Type B pancreatic cell (in vitro differentiated cells): ENCODE measurements at regions not wholly inside any gene's neighbourhood (a gene's known extent, or its start where the extent isn't known, plus 50 kb on each side); places are given as distances from the start of the nearest gene placed in this dataset.

Experiments used
- DNase-seq: peaks from one replicate; pipeline ENCODE4 v3.0.0; 2021; ENCODE audit warnings: mixed read lengths; ENCODE audit not compliant: unreplicated experiment; ENCODE audit errors: extremely low spot score
- H3K27ac Mint-ChIP-seq: 2 replicates; pipeline ENCODE4 v1.8.0; 2021; ENCODE audit warnings: mild to moderate bottlenecking, mixed read lengths
- H3K27me3 Mint-ChIP-seq: 2 replicates; pipeline ENCODE4 v1.8.0; 2021; ENCODE audit warnings: mixed read lengths
- H3K36me3 Mint-ChIP-seq: 2 replicates; pipeline ENCODE4 v1.8.0; 2021; ENCODE audit warnings: mixed read lengths
- H3K4me1 Mint-ChIP-seq: one replicate; pipeline ENCODE4 v1.8.0; 2021; ENCODE audit warnings: mixed read lengths; ENCODE audit not compliant: unreplicated experiment
- H3K4me3 Mint-ChIP-seq: 2 replicates; pipeline ENCODE4 v1.8.0; 2021; ENCODE audit warnings: mild to moderate bottlenecking, mixed read lengths
- H3K9me3 Mint-ChIP-seq: 2 replicates; pipeline ENCODE4 v1.8.0; 2021; ENCODE audit warnings: mixed read lengths
- CTCF ChIP-seq: fragments of 200-600 bp; sonication (generic); conservative IDR thresholded peaks from 2 replicates; pipeline ENCODE4 v1.5.0; 2021; ENCODE audit warnings: antibody characterized with exemption, mild to moderate bottlenecking

- H3K9me3 Mint-ChIP-seq = no peaks in the 10 kb centered on the region
- H3K27me3 Mint-ChIP-seq = no peaks in the 10 kb centered on the region
- no peaks in the 10 kb centered on the region for H3K36me3 Mint-ChIP-seq
- no peak overlapping the region for H3K4me3 Mint-ChIP-seq
- no peaks in the 10 kb centered on the region for H3K4me1 Mint-ChIP-seq
- no peak for TF ChIP-seq CTCF
- DNase-seq = no peak
- H3K27ac Mint-ChIP-seq = no peak overlapping the region
These were observed 354.3 kb upstream of the GOT2 start for GRCh38 chr16:59088431-59088830.

- no peak overlapping the region for H3K4me3 Mint-ChIP-seq
These were observed 353.5 kb upstream of the GOT2 start for GRCh38 chr16:59087641-59088040.

GRCh38 chr16:59067205-59067604 lies 333.1 kb upstream of the GOT2 start:
- Mint-ChIP-seq H3K27me3 (no peaks in the 10 kb centered on the region), H3K4me1 (no peaks in the 10 kb centered on the region), H3K4me3 (no peak overlapping the region), H3K36me3 (no peaks in the 10 kb centered on the region), H3K27ac (no peak overlapping the region), H3K9me3 (no peaks in the 10 kb centered on the region)
- no peak for DNase-seq
- no peak for TF ChIP-seq CTCF

More at GRCh38 chr16:59087641-59088040, 353.5 kb upstream of the GOT2 start:
- Mint-ChIP-seq H3K4me1 (no peaks in the 10 kb centered on the region), H3K27me3 (no peaks in the 10 kb centered on the region), H3K36me3 (no peaks in the 10 kb centered on the region), H3K9me3 (no peaks in the 10 kb centered on the region), H3K27ac (no peak overlapping the region)
- no peak for TF ChIP-seq CTCF
- no peak for DNase-seq

GRCh38 chr16:59060207-59060606 lies 326.1 kb upstream of the GOT2 start:
- H3K9me3 Mint-ChIP-seq = no peaks in the 10 kb centered on the region
- no peaks in the 10 kb centered on the region for H3K36me3 Mint-ChIP-seq
- no peak for DNase-seq
- no peak for TF ChIP-seq CTCF
- H3K4me1 Mint-ChIP-seq = no peaks in the 10 kb centered on the region
- no peaks in the 10 kb centered on the region for H3K27me3 Mint-ChIP-seq
- no peak overlapping the region for H3K27ac Mint-ChIP-seq
- H3K4me3 Mint-ChIP-seq = no peak overlapping the region

GRCh38 chr16:59058250-59058649 lies 324.1 kb upstream of the GOT2 start:
- no peak for DNase-seq
- Mint-ChIP-seq H3K36me3 (no peaks in the 10 kb centered on the region), H3K27me3 (no peaks in the 10 kb centered on the region), H3K9me3 (no peaks in the 10 kb centered on the region), H3K27ac (no peak overlapping the region), H3K4me1 (no peaks in the 10 kb centered on the region), H3K4me3 (no peak overlapping the region)
- TF ChIP-seq CTCF = no peak

DNA sequence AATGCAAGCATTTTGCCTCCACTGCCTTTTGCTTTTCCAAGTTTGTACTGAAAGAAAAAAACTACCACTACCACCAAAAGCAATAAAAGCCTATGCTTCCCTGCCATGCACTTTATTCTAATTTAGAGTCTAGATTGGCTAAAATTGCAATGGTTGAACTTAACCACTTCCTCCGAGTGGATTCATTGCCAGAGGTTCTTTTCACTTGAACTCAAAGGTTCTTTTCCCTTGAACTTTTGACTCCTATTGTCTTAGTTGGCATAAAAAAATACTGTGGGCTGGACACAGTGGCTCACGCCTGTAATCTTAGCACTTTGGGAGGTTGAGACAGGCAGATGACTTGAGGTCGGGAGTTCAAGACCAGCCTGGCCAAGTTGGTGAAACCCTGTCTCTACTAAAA lies 319.8 kb upstream of the GOT2 start:
- H3K4me3 Mint-ChIP-seq = no peak overlapping the region
- H3K9me3 Mint-ChIP-seq = no peaks in the 10 kb centered on the region
- H3K27me3 Mint-ChIP-seq = no peaks in the 10 kb centered on the region
- TF ChIP-seq CTCF = no peak
- no peaks in the 10 kb centered on the region for H3K36me3 Mint-ChIP-seq
- no peak overlapping the region for H3K27ac Mint-ChIP-seq
- DNase-seq = no peak
- no peaks in the 10 kb centered on the region for H3K4me1 Mint-ChIP-seq
